Gastrocnemius medialis (tissue), 4 donors: ENCODE measurements at regions not wholly inside any gene's neighbourhood (a gene's known extent, or its start where the extent isn't known, plus 50 kb on each side); places are given as distances from the start of the nearest gene placed in this dataset.

Source experiments
- POLR2A ChIP-seq, 2 donors: fragments of 450-650 bp; IDR thresholded peaks; one replicate each; pipeline ENCODE4 v1.6.1; 2017; ENCODE audit warnings: antibody characterized with exemption in 2 of 2, mild to moderate bottlenecking in 2 of 2, moderate library complexity in 2 of 2
- TF ChIP-seq, protein P1 (sequence below), 5 experiments: fragments of 450-650 bp in 3 of 5; fragments of 200-600 bp in 2 of 5; sonication (generic) in 2 of 5; IDR thresholded peaks in 4 of 5; conservative IDR thresholded peaks in 1 of 5; 1 replicate in 4 of 5; 2 replicates in 1 of 5; pipeline ENCODE4 v1.5.1; 2016 to 2019; ENCODE audit warnings: antibody characterized with exemption in 5 of 5, mild to moderate bottlenecking in 3 of 5, moderate library complexity in 3 of 5

DNA sequence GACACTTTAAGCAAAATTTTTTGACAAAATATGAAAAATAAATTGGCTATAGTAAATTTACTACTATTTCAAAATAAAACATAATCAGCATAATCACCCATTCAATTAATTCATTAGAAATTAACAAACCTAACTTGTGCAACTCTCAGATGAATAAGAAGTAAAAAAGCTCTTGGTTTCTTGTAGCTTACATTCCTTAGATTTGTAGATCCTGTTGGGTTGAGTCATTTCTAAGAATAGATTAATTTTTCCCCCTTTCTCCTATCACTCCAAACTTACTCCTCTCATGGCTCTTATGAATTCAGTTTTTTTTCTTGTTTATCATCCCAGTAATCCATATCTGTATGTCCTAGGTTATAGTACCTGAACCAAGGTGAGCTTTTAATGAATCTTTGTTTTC is 230.9 kb upstream of the LRIG3 start:
- TF ChIP-seq, protein P1, sequence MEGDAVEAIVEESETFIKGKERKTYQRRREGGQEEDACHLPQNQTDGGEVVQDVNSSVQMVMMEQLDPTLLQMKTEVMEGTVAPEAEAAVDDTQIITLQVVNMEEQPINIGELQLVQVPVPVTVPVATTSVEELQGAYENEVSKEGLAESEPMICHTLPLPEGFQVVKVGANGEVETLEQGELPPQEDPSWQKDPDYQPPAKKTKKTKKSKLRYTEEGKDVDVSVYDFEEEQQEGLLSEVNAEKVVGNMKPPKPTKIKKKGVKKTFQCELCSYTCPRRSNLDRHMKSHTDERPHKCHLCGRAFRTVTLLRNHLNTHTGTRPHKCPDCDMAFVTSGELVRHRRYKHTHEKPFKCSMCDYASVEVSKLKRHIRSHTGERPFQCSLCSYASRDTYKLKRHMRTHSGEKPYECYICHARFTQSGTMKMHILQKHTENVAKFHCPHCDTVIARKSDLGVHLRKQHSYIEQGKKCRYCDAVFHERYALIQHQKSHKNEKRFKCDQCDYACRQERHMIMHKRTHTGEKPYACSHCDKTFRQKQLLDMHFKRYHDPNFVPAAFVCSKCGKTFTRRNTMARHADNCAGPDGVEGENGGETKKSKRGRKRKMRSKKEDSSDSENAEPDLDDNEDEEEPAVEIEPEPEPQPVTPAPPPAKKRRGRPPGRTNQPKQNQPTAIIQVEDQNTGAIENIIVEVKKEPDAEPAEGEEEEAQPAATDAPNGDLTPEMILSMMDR (IDR thresholded peaks at IDR 0.05 in 4 of 5, conservative IDR thresholded peaks at IDR 0.05 in 1 of 5) = no peak
- no peak for TF ChIP-seq POLR2A (IDR thresholded peaks at IDR 0.05)
